Spleen (tissue), 11 donors: ENCODE measurements at regions not wholly inside any gene's neighbourhood (a gene's known extent, or its start where the extent isn't known, plus 50 kb on each side); places are given as distances from the start of the nearest gene placed in this dataset.
"Not testable (repeated sequence)": the region's sequence is repeated elsewhere in the genome, so short reads cannot be mapped to it uniquely, and the experiment has no call there.

Experiments
- DNase-seq: peaks from one replicate; pipeline ENCODE4 v3.0.0-alpha.2; 2020
- H3K27ac ChIP-seq, 8 donors: fragments of 200-600 bp; sonication (generic) in 7 of 8; 1 replicate in 4 of 8; 2 replicates in 4 of 8; pipeline versions ENCODE4 v1.5.0 to v1.8.0; 2016 to 2021; ENCODE audit warnings: inconsistent platforms in 4 of 8, mild to moderate bottlenecking in 4 of 8, moderate library complexity in 1 of 8
- H3K27me3 ChIP-seq, 7 donors: fragments of 200-600 bp; sonication (generic) in 6 of 7; replicated peaks in 1 of 7; 1 replicate in 4 of 7; 2 replicates in 3 of 7; pipeline versions ENCODE4 v1.5.0 to v1.8.0; 2016 to 2021; ENCODE audit warnings: inconsistent platforms in 3 of 7, mild to moderate bottlenecking in 1 of 7
- H3K36me3 ChIP-seq, 6 donors: fragments of 200-600 bp; sonication (generic) in 5 of 6; 1 replicate in 4 of 6; 2 replicates in 2 of 6; pipeline versions ENCODE4 v1.5.0 to v1.8.0; 2016 to 2021; ENCODE audit warnings: inconsistent platforms in 2 of 6
- H3K4me1 ChIP-seq, 6 donors: fragments of 200-600 bp; sonication (generic) in 5 of 6; 1 replicate in 3 of 6; 2 replicates in 3 of 6; pipeline versions ENCODE4 v1.5.0 to v1.8.0; 2016 to 2021; ENCODE audit warnings: inconsistent platforms in 3 of 6
- H3K4me3 ChIP-seq, 8 donors: fragments of 200-600 bp; sonication (generic) in 7 of 8; 1 replicate in 4 of 8; 2 replicates in 4 of 8; pipeline versions ENCODE4 v1.5.0 to v1.8.0; 2016 to 2021; ENCODE audit warnings: inconsistent platforms in 4 of 8, mild to moderate bottlenecking in 4 of 8, moderate library complexity in 2 of 8
- H3K9me3 ChIP-seq, 8 donors: fragments of 200-600 bp; sonication (generic) in 7 of 8; 1 replicate in 4 of 8; 2 replicates in 4 of 8; pipeline versions ENCODE4 v1.5.0 to v1.8.0; 2016 to 2021; ENCODE audit warnings: inconsistent platforms in 4 of 8
- POLR2A ChIP-seq, 3 donors: fragments of 450-650 bp; IDR thresholded peaks; one replicate each; pipeline ENCODE4 v1.5.1; 2017; ENCODE audit warnings: antibody characterized with exemption in 3 of 3, mild to moderate bottlenecking in 1 of 3
- POLR2AphosphoS5 ChIP-seq, 3 donors: sonication (generic); formaldehyde crosslinking; IDR thresholded peaks; one replicate each; pipeline ENCODE4 v1.5.1; 2017; ENCODE audit warnings: antibody characterized with exemption in 3 of 3
- WGBS, 5 donors: extraction: QIAGEN DNeasy Blood & Tissue Kit in 3 of 5; methylation state at CpG; one replicate each; pipeline versions ENCODE4 v1.1.5 to v1.1.7; 2013 to 2018; 5-methylcytosine and 5-hydroxymethylcytosine counted together
- intact Hi-C: fragments of 100-400 bp; cut with DNase I; formaldehyde crosslinking; loops from one replicate; pipeline ENCODE4 v1.15.0; 2023; ENCODE audit warnings: low total_unique reads
- TF ChIP-seq, protein P1 (sequence below), 11 experiments: fragments of 200-600 bp in 7 of 11; fragments of 450-650 bp in 4 of 11; sonication (generic) in 4 of 11; IDR thresholded peaks in 8 of 11; conservative IDR thresholded peaks in 3 of 11; 1 replicate in 7 of 11; 2 replicates in 4 of 11; pipeline versions ENCODE4 v1.4.0 to v1.8.0; 2016 to 2021; ENCODE audit warnings: antibody characterized with exemption in 11 of 11, inconsistent platforms in 4 of 11, mild to moderate bottlenecking in 1 of 11
- donor health status: healthy with polysubstance abuse.
- donor health status: DM: no; HTN: no; CAD: no; lungs with moderate emphysema.
- donor health status: DM: no; HTN: no; CAD: no.
- donor health status: Bipolar disorder and iron deficiency.
- donor health status: healthy.
- donor health status: DM: no; HTN: no; CAD: no.
- donor health status: DM: yes; HTN: yes; CAD: no.

DNA sequence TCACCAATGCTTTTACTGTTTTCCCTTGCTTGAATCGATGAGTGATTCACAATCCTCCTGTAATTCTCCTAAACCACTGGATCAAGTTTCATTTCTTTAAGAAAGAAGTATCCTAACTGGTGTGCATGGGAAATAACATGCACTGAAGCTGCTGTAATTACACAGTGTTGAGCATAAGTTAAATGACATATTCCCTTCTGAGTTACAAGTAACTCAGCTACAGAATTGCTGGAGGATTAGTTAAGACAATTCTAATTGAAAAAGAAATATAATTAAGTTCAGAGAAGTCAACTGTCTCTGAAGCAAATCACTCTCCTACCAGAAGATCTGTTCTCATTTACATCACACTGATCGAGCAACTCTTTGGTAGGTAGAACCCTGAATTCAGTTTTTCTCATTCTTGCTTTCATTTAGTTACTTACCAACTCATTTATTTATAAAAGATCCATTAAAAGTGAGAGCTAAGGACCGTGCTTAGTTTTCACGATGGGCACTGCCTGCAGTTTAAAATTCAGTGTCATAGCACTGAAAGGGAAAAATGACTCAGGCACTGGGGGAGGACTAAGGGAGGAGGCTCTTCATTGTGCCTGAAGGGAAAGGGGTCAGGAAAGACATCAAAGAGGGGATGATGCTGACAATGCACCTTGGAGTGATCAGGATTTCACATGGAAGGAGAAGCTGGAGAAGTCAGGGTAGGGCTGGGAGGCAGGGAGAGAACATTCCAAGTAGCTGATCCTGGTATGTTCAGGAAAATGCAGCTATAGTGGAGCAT lies 327.2 kb downstream of the EMP1 start:
- TF ChIP-seq POLR2AphosphoS5 (IDR thresholded peaks at IDR 0.05) (no peak), POLR2A (IDR thresholded peaks at IDR 0.05) (no peak)
- TF ChIP-seq, protein P1, sequence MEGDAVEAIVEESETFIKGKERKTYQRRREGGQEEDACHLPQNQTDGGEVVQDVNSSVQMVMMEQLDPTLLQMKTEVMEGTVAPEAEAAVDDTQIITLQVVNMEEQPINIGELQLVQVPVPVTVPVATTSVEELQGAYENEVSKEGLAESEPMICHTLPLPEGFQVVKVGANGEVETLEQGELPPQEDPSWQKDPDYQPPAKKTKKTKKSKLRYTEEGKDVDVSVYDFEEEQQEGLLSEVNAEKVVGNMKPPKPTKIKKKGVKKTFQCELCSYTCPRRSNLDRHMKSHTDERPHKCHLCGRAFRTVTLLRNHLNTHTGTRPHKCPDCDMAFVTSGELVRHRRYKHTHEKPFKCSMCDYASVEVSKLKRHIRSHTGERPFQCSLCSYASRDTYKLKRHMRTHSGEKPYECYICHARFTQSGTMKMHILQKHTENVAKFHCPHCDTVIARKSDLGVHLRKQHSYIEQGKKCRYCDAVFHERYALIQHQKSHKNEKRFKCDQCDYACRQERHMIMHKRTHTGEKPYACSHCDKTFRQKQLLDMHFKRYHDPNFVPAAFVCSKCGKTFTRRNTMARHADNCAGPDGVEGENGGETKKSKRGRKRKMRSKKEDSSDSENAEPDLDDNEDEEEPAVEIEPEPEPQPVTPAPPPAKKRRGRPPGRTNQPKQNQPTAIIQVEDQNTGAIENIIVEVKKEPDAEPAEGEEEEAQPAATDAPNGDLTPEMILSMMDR (IDR thresholded peaks at IDR 0.05 in 8 of 11, conservative IDR thresholded peaks at IDR 0.05 in 3 of 11): no peak
- DNase-seq: no peak
- Histone ChIP-seq H3K27me3 (peaks cover 0 to 13% (median 0%) of the 10 kb centered on the region in 7 donors), H3K9me3 (peaks cover 0 to 8% (median 0%) of the 10 kb centered on the region in 8 donors), H3K27ac (no peak overlapping the region), H3K4me1 (no peaks in the 10 kb centered on the region), H3K4me3 (no peak overlapping the region), H3K36me3 (no peaks in the 10 kb centered on the region)
- intact Hi-C loops: no loop called here
- WGBS, 5 donors: 66 to 82% (median 74%) methylated on average over 4 of the region's 4 CpGs

DNA sequence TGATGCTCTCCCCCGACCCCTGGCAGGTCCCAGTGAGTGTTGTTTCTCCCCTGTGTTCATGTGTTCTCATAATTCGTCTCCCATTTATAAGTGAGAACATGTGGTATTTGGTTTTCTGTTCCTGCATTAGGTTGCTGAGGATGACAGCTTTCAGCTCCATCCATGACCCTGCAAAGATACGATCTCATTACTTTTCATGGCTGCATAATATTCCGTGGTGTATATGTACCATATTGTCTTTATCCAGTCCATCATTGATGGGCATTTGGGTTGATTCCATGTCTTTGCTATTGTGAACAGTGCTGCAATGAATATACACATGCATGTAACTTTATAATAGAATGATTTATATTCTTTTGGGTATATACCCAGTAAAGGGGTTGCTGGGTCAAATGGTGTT lies 321.5 kb downstream of the EMP1 start:
- H3K4me3 ChIP-seq, DNase-seq, H3K27me3 ChIP-seq, H3K36me3 ChIP-seq, intact Hi-C loops, H3K27ac ChIP-seq, H3K4me1 ChIP-seq: not testable (repeated sequence)
- peaks cover 0 to 50% (median 24%) of the 10 kb centered on the region in 8 donors for H3K9me3 ChIP-seq
- 81 to 93% (median 85%) methylated on average over 4 of the region's 4 CpGs for WGBS, 5 donors

DNA sequence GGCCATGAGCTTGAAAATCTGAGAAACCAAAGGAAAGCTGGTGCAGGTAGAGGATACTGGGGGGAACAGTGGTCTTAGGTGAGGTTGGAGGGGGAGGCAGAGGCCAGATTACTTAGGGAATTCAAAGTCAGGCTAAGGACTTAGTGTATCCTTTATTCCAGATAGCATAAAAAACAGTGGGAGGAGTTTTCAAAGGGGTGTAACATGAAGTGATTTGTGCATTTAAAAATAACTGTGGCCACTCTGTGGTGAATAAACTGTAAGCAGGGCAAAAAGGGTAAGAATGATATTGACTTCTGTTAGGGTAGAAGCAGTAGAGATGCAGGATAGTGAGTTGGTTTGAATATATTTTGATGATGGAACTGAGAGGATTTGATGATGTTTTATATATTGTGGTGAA lies 313.2 kb downstream of the EMP1 start:
- TF ChIP-seq POLR2AphosphoS5 (IDR thresholded peaks at IDR 0.05): no peak
- TF ChIP-seq POLR2A (IDR thresholded peaks at IDR 0.05): no peak
- TF ChIP-seq, protein P1 (IDR thresholded peaks at IDR 0.05 in 8 of 11, conservative IDR thresholded peaks at IDR 0.05 in 3 of 11): no peak
- intact Hi-C loops: no loop called here
- H3K36me3 ChIP-seq: no peaks in the 10 kb centered on the region

DNA sequence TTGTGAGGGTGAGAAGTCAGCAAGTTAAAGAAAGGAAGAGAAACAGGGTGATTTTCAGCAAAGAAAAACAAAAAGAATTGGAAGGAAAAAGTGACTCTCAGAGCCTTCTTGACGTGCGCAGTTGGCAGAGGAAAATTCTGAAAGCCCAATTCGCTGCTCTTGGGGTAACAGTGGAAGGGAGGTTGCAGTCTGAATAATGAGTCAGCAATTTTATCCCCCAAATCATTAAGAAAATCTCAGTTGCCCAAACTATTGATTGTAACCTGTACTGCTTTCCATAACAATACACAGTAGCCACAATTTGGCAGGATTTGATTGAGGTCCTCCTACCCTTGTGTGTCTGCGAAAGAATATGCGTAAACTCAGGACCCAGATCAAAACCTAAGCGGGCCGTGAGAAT lies 309.1 kb downstream of the EMP1 start:
- no peaks in the 10 kb centered on the region for H3K36me3 ChIP-seq
- no peak overlapping the region for H3K27ac ChIP-seq
- no peak overlapping the region for H3K4me3 ChIP-seq
- intact Hi-C loops: no loop called here
- no peak for DNase-seq
- H3K4me1 ChIP-seq: no peaks in the 10 kb centered on the region
- H3K27me3 ChIP-seq: no peaks in the 10 kb centered on the region
- TF ChIP-seq POLR2A (IDR thresholded peaks at IDR 0.05): no peak
- TF ChIP-seq, protein P1 (IDR thresholded peaks at IDR 0.05 in 8 of 11, conservative IDR thresholded peaks at IDR 0.05 in 3 of 11): no peak
- TF ChIP-seq POLR2AphosphoS5 (IDR thresholded peaks at IDR 0.05): no peak
- WGBS, 5 donors: 75 to 89% (median 85%) methylated on average over 7 of the region's 7 CpGs
- no peaks in the 10 kb centered on the region for H3K9me3 ChIP-seq

More for the DNA sequence above, 313.2 kb downstream of the EMP1 start:
- H3K27me3 ChIP-seq: no peaks in the 10 kb centered on the region
- peaks cover 0 to 28% (median 22%) of the 10 kb centered on the region in 8 donors for H3K9me3 ChIP-seq
- no peaks in the 10 kb centered on the region for H3K4me1 ChIP-seq
- H3K4me3 ChIP-seq: no peak overlapping the region
- no peak overlapping the region for H3K27ac ChIP-seq
- DNase-seq: no peak
